Osteoblast (primary cell): ENCODE measurements at regions not wholly inside any gene's neighbourhood (a gene's known extent, or its start where the extent isn't known, plus 50 kb on each side); places are given as distances from the start of the nearest gene placed in this dataset.

Experiments
- DNase-seq: peaks from one replicate; pipeline ENCODE4 v3.0.0; 2011; ENCODE audit warnings: low spot score, mixed read lengths; ENCODE audit not compliant: insufficient read length; ENCODE audit errors: missing footprints
- H2AFZ ChIP-seq: 2 replicates; pipeline ENCODE4 v1.6.0; 2011; ENCODE audit warnings: mild to moderate bottlenecking, low read length
- H3K27ac ChIP-seq: 2 replicates; pipeline ENCODE4 v1.5.1; 2011; ENCODE audit warnings: mild to moderate bottlenecking, low read depth, low read length, moderate library complexity
- H3K27me3 ChIP-seq: 2 replicates; pipeline ENCODE4 v1.6.0; 2012; ENCODE audit warnings: mild to moderate bottlenecking, control low read depth, inconsistent platforms, low read length, moderate library complexity; ENCODE audit not compliant: insufficient read depth
- H3K36me3 ChIP-seq: 2 replicates; pipeline ENCODE4 v1.5.1; 2011; ENCODE audit warnings: mild to moderate bottlenecking, low read length, control low read depth, moderate library complexity; ENCODE audit not compliant: insufficient read depth
- H3K4me1 ChIP-seq: 2 replicates; pipeline ENCODE4 v1.5.1; 2011; ENCODE audit warnings: mild to moderate bottlenecking, low read length, control low read depth, moderate library complexity; ENCODE audit not compliant: insufficient read depth
- H3K4me2 ChIP-seq: 2 replicates; pipeline ENCODE4 v1.6.0; 2011; ENCODE audit warnings: mild to moderate bottlenecking, low read length; ENCODE audit not compliant: insufficient read depth
- H3K4me3 ChIP-seq: fragments of 200-600 bp; sonication (generic); 3 replicates; pipeline ENCODE4 v1.5.1; 2012; ENCODE audit warnings: mild to moderate bottlenecking, low read length, inconsistent platforms; ENCODE audit not compliant: insufficient read depth
- H3K79me2 ChIP-seq: 2 replicates; pipeline ENCODE4 v1.6.0; 2012; ENCODE audit warnings: mild to moderate bottlenecking, low read length, control low read depth, inconsistent platforms; ENCODE audit not compliant: insufficient read depth
- H3K9me3 ChIP-seq: 2 replicates; pipeline ENCODE4 v1.5.1; 2011; ENCODE audit warnings: low read depth, low read length, control low read depth
- H4K20me1 ChIP-seq: 2 replicates; pipeline ENCODE4 v1.6.0; 2012; ENCODE audit warnings: mild to moderate bottlenecking, low read length, control low read depth; ENCODE audit not compliant: insufficient read depth
- CTCF ChIP-seq: IDR thresholded peaks from 2 replicates; pipeline ENCODE4 v1.5.1; 2011; ENCODE audit warnings: mild to moderate bottlenecking, low read depth, low read length, moderate library complexity; ENCODE audit errors: extremely low read depth

- no peak overlapping the region for H3K27ac ChIP-seq
- no peak for TF ChIP-seq CTCF
- H3K36me3 ChIP-seq = no peaks in the 10 kb centered on the region
- H4K20me1 ChIP-seq = no peaks in the 10 kb centered on the region
- H3K79me2 ChIP-seq = no peaks in the 10 kb centered on the region
- no peak overlapping the region for H3K4me2 ChIP-seq
- no peaks in the 10 kb centered on the region for H3K9me3 ChIP-seq
- H3K4me3 ChIP-seq = no peak overlapping the region
- no peak overlapping the region for H2AFZ ChIP-seq
- no peak for DNase-seq
- H3K27me3 ChIP-seq = no peaks in the 10 kb centered on the region
- H3K4me1 ChIP-seq = no peaks in the 10 kb centered on the region
Measured at GRCh38 chr1:232269988-232270387, 359.9 kb downstream of the SIPA1L2 start.

DNA sequence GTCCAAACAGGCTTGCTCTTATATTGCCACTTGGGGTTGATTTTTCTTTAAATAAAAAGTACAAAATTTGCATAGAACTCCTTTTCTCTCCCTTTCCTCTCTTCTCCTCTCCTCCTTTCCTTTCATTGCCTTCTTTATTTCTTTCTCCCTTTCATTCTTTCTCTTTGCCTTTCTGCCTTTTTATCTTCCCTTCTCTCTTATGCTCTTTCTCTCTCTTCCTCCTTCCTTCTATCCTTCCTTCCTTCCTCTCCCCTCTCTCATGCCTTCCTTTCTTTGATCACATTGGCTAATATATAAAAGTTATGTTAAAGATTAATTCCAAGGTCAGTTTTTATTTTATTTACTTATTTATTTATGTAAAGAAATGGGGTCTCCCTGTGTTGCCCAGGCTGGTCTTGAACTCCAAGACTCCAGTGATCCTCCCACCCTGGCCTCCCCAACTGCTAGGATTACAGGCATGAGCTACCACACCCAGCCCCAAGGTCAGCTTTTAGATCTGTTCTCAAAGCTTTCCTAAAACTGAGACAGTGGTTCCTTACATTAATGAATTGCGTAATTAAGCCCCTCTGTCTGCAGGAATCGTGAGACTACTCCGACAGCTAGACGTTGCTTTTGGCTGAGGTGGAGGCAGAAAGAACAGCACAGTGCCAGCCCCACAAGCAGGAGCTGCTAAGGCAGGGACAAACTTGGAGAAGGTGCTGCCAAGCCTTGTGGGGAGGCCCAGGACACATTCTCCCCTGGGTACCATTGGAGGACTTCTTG lies 361.9 kb downstream of the SIPA1L2 start:
- Histone ChIP-seq H3K4me2 (no peak overlapping the region), H3K36me3 (no peaks in the 10 kb centered on the region), H3K9me3 (no peaks in the 10 kb centered on the region), H3K27me3 (no peaks in the 10 kb centered on the region), H3K4me3 (no peak overlapping the region), H3K4me1 (no peaks in the 10 kb centered on the region), H3K79me2 (no peaks in the 10 kb centered on the region), H2AFZ (no peak overlapping the region), H4K20me1 (no peaks in the 10 kb centered on the region), H3K27ac (no peak overlapping the region)
- no peak for TF ChIP-seq CTCF
- DNase-seq = no peak

DNA sequence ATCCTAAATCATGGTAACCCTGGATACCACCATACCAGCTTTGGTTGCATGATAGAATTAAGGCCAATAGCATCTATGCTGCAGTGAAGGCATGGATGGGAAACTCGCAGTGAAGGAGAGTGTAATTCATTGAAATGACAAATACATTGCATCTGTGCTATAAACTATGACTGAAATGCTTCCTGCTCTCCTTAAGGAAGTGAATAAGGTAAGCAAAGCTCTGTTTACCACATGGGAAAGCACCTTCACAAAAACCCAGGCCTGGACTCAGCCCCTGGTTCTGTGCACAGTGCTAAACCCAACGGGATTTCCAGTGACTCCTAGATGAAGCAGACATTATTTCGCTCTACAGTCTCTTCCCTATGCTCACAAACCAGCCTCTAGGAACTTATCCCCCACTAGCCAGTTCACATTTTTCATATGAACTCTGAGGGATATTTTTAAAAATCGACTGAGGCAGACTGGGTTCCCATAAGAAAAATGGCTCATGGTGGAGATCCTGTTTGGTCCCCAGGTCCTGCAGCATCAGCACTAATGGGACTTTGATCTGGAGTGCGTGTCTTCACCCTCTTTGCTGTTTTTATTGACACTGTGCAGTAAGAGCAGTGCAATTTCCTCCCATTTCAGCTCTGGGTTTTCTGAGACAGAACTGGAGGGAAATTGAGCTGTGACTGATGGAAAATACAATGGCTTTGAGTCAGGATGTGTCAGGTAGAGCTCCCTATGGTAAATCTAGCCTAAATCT lies 362.7 kb downstream of the SIPA1L2 start:
- H2AFZ ChIP-seq = no peak overlapping the region
- no peaks in the 10 kb centered on the region for H3K4me1 ChIP-seq
- H3K27ac ChIP-seq = no peak overlapping the region
- no peaks in the 10 kb centered on the region for H3K27me3 ChIP-seq
- H3K79me2 ChIP-seq = no peaks in the 10 kb centered on the region
- H3K4me2 ChIP-seq = no peak overlapping the region
- no peak for TF ChIP-seq CTCF
- no peaks in the 10 kb centered on the region for H3K9me3 ChIP-seq
- H3K36me3 ChIP-seq = no peaks in the 10 kb centered on the region
- DNase-seq = no peak
- H3K4me3 ChIP-seq = no peak overlapping the region
- H4K20me1 ChIP-seq = no peaks in the 10 kb centered on the region

DNA sequence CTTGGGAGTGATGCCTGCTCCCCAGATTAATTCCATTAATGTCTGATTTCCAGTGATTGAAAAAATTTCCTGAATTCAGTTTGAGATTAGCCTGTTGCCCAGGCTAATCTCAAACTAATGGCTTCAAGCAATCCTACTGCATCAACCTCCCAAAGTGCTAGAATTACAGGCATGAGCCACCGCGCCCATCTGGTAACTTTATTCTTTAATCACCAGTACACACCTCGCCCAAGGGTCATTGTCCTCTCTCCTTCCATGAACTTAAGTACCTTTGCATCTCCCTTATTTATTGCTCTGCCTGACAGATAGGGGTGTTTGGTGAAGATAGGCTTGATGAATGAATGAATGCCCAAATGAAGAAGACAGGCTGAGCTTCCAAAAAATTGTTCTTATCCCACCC lies 366.5 kb downstream of the SIPA1L2 start:
- H3K4me3 ChIP-seq = no peak overlapping the region

More for the DNA sequence above, 366.5 kb downstream of the SIPA1L2 start:
- H3K27me3 ChIP-seq = no peaks in the 10 kb centered on the region
- no peak overlapping the region for H3K4me2 ChIP-seq
- no peaks in the 10 kb centered on the region for H3K79me2 ChIP-seq
- H3K27ac ChIP-seq = no peak overlapping the region
- no peaks in the 10 kb centered on the region for H3K4me1 ChIP-seq
- no peak for TF ChIP-seq CTCF
- no peak for DNase-seq
- no peaks in the 10 kb centered on the region for H3K9me3 ChIP-seq
- no peaks in the 10 kb centered on the region for H4K20me1 ChIP-seq
- no peaks in the 10 kb centered on the region for H3K36me3 ChIP-seq
- H2AFZ ChIP-seq = no peak overlapping the region
